ENCODE measurements at regions not wholly inside any gene's neighbourhood (a gene's known extent, or its start where the extent isn't known, plus 50 kb on each side); places are given as distances from the start of the nearest gene placed in this dataset.

DNA sequence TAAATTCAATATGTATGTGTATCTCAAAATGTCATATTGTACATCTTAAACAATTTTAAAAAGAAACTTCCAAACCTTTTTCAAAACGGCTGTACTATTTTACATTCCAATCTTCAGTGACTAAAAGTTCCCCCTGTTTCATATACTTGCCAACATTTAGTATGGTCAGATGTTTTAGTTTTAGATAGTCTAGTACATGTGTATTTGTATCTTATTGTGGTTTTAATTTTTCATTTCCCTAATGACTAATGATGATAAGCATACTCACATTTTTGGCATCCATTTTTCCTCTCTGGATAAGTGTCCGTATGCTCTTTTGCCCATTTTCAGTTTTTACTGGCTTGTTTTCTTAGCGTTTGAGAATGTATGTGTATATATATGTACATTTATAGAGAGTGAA is 212.2 kb upstream of the MAGEB18 start:
- TF ChIP-seq, protein P1, sequence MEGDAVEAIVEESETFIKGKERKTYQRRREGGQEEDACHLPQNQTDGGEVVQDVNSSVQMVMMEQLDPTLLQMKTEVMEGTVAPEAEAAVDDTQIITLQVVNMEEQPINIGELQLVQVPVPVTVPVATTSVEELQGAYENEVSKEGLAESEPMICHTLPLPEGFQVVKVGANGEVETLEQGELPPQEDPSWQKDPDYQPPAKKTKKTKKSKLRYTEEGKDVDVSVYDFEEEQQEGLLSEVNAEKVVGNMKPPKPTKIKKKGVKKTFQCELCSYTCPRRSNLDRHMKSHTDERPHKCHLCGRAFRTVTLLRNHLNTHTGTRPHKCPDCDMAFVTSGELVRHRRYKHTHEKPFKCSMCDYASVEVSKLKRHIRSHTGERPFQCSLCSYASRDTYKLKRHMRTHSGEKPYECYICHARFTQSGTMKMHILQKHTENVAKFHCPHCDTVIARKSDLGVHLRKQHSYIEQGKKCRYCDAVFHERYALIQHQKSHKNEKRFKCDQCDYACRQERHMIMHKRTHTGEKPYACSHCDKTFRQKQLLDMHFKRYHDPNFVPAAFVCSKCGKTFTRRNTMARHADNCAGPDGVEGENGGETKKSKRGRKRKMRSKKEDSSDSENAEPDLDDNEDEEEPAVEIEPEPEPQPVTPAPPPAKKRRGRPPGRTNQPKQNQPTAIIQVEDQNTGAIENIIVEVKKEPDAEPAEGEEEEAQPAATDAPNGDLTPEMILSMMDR (IDR thresholded peaks at IDR 0.05) = no peak
- no peak for TF ChIP-seq POLR2A (IDR thresholded peaks at IDR 0.05)
